GM18519 (cell line): ENCODE measurements at regions not wholly inside any gene's neighbourhood (a gene's known extent, or its start where the extent isn't known, plus 50 kb on each side); places are given as distances from the start of the nearest gene placed in this dataset.

Experiments used
- ATAC-seq: cut with Tn5 transposase; IDR thresholded peaks from one replicate; pipeline ENCODE4 v1.9.1; 2021; ENCODE audit warnings: mild to moderate bottlenecking, moderate library complexity; ENCODE audit not compliant: unreplicated experiment, low FRiP score

- ATAC-seq: no peak
Observed at GRCh38 chr2:62306751-62307468, 111.0 kb downstream of the B3GNT2 start.

GRCh38 chr2:62305421-62306176 lies 109.7 kb downstream of the B3GNT2 start:
- no peak for ATAC-seq

GRCh38 chr2:62304429-62305417 lies 108.8 kb downstream of the B3GNT2 start:
- no peak for ATAC-seq

- ATAC-seq: peak; percentile 31
Observed at GRCh38 chr2:62303788-62304187, 107.9 kb downstream of the B3GNT2 start.

GRCh38 chr2:62302631-62303435 lies 106.9 kb downstream of the B3GNT2 start:
- no peak for ATAC-seq

- ATAC-seq: no peak
Observed at GRCh38 chr2:62300925-62301324, 105.0 kb downstream of the B3GNT2 start.

- no peak for ATAC-seq
Observed at GRCh38 chr2:62297624-62298010, 101.7 kb downstream of the B3GNT2 start.

- ATAC-seq: no peak
Observed at GRCh38 chr2:62296832-62297623, 101.1 kb downstream of the B3GNT2 start.

GRCh38 chr2:62296034-62296831 lies 100.3 kb downstream of the B3GNT2 start:
- ATAC-seq: no peak

- no peak for ATAC-seq
Observed at GRCh38 chr2:62293490-62294271, 97.8 kb downstream of the B3GNT2 start.

GRCh38 chr2:62293151-62293489 lies 97.2 kb downstream of the B3GNT2 start:
- ATAC-seq: no peak

GRCh38 chr2:62292190-62292589 lies 96.3 kb downstream of the B3GNT2 start:
- ATAC-seq: no peak

- no peak for ATAC-seq
Observed at GRCh38 chr2:62291517-62292137, 95.7 kb downstream of the B3GNT2 start.

GRCh38 chr2:62291052-62291451 lies 95.1 kb downstream of the B3GNT2 start:
- ATAC-seq: no peak

- ATAC-seq: peak; percentile 40
Observed at GRCh38 chr2:62287899-62288880, 92.3 kb downstream of the B3GNT2 start.

GRCh38 chr2:62287282-62287681 lies 91.4 kb downstream of the B3GNT2 start:
- ATAC-seq: no peak
